Neural progenitor cell (in vitro differentiated cells): ENCODE measurements at regions not wholly inside any gene's neighbourhood (a gene's known extent, or its start where the extent isn't known, plus 50 kb on each side); places are given as distances from the start of the nearest gene placed in this dataset.

Source experiments
- DNase-seq: peaks from one replicate; pipeline ENCODE4 v3.0.0-alpha.2; 2016; ENCODE audit warnings: low spot score
- H2AFZ ChIP-seq: fragments of 200-600 bp; sonication (generic); replicated peaks from 2 replicates; pipeline ENCODE4 v1.6.1; 2016; ENCODE audit warnings: antibody characterized with exemption
- H3F3A ChIP-seq: fragments of 200-600 bp; sonication (generic); 2 replicates; pipeline ENCODE4 v1.6.1; 2016; ENCODE audit warnings: antibody characterized with exemption, low read depth
- H3K27ac ChIP-seq: fragments of 200-600 bp; sonication (generic); 2 replicates; pipeline ENCODE4 v1.5.1; 2016; ENCODE audit warnings: mild to moderate bottlenecking
- H3K27me3 ChIP-seq: fragments of 200-600 bp; sonication (generic); 2 replicates; pipeline ENCODE4 v1.6.1; 2016; ENCODE audit warnings: mild to moderate bottlenecking, moderate library complexity
- H3K36me3 ChIP-seq: fragments of 200-600 bp; sonication (generic); 2 replicates; pipeline ENCODE4 v1.5.1; 2016
- H3K4me1 ChIP-seq: fragments of 200-600 bp; sonication (generic); 2 replicates; pipeline ENCODE4 v1.6.1; 2016; ENCODE audit warnings: mixed run types
- H3K4me2 ChIP-seq: fragments of 200-600 bp; sonication (generic); 2 replicates; pipeline ENCODE4 v1.6.1; 2016
- H3K4me3 ChIP-seq: fragments of 200-600 bp; sonication (generic); 2 replicates; pipeline ENCODE4 v1.5.1; 2016
- H3K79me2 ChIP-seq: fragments of 200-600 bp; sonication (generic); 2 replicates; pipeline ENCODE4 v1.6.1; 2016; ENCODE audit warnings: low read depth
- H3K9ac ChIP-seq: fragments of 200-600 bp; sonication (generic); 2 replicates; pipeline ENCODE4 v1.6.1; 2016
- H3K9me3 ChIP-seq: fragments of 200-600 bp; sonication (generic); 2 replicates; pipeline ENCODE4 v1.5.1; 2016; ENCODE audit warnings: low read depth
- H4K20me1 ChIP-seq: fragments of 200-600 bp; sonication (generic); 2 replicates; pipeline ENCODE4 v1.6.1; 2016; ENCODE audit warnings: low read depth
- H3K27ac Mint-ChIP-seq: 3 replicates; pipeline ENCODE4 v1.8.0; 2021; ENCODE audit warnings: mixed read lengths
- H3K27me3 Mint-ChIP-seq: 2 replicates; pipeline ENCODE4 v1.8.0; 2022; ENCODE audit warnings: low read depth, mild to moderate bottlenecking, inconsistent platforms, moderate library complexity, mixed read lengths; ENCODE audit not compliant: insufficient read depth
- H3K36me3 Mint-ChIP-seq: 3 replicates; pipeline ENCODE4 v1.8.0; 2021; ENCODE audit warnings: mixed read lengths
- H3K4me1 Mint-ChIP-seq: 3 replicates; pipeline ENCODE4 v1.8.0; 2021; ENCODE audit warnings: mixed read lengths
- H3K4me3 Mint-ChIP-seq: 3 replicates; pipeline ENCODE4 v1.8.0; 2021; ENCODE audit warnings: mild to moderate bottlenecking, moderate library complexity, mixed read lengths
- H3K9me3 Mint-ChIP-seq: 3 replicates; pipeline ENCODE4 v1.8.0; 2020; ENCODE audit warnings: mixed read lengths
- CTCF ChIP-seq: fragments of 200-600 bp; sonication (generic); IDR thresholded peaks from 2 replicates; pipeline ENCODE4 v1.5.1; 2017; ENCODE audit warnings: antibody characterized with exemption, mild to moderate bottlenecking
- EZH2 ChIP-seq: fragments of 200-600 bp; sonication (generic); IDR thresholded peaks from 2 replicates; pipeline ENCODE4 v1.6.1; 2017; ENCODE audit warnings: antibody characterized with exemption, mild to moderate bottlenecking, moderate library complexity
- EZH2phosphoT487 ChIP-seq: fragments of 200-600 bp; sonication (generic); IDR thresholded peaks from 2 replicates; pipeline ENCODE4 v1.6.1; 2017; ENCODE audit warnings: antibody characterized with exemption

GRCh38 chr12:19780460-19780859 lies 341.2 kb downstream of the AEBP2 start:
- TF ChIP-seq EZH2 (no peak), CTCF (no peak), EZH2phosphoT487 (no peak)
- Histone ChIP-seq H4K20me1 (no peaks in the 10 kb centered on the region), H3K4me3 (no peak overlapping the region), H3K27me3 (no peaks in the 10 kb centered on the region), H3K4me1 (peaks cover 13% of the 10 kb centered on the region), H3K79me2 (no peaks in the 10 kb centered on the region), H2AFZ (peak overlapping the region; percentile 88), H3K4me2 (no peak overlapping the region), H3K9ac (no peak overlapping the region), H3K27ac (no peak overlapping the region), H3K36me3 (no peaks in the 10 kb centered on the region), H3F3A (no peaks in the 10 kb centered on the region), H3K9me3 (no peaks in the 10 kb centered on the region)
- Mint-ChIP-seq H3K4me1 (peaks cover 5% of the 10 kb centered on the region), H3K27me3 (no peaks in the 10 kb centered on the region), H3K9me3 (peaks cover 7% of the 10 kb centered on the region), H3K27ac (no peak overlapping the region), H3K4me3 (no peak overlapping the region), H3K36me3 (no peaks in the 10 kb centered on the region)
- no peak for DNase-seq

GRCh38 chr12:19783547-19784444 lies 344.5 kb downstream of the AEBP2 start:
- peak overlapping the region; percentile 55 for H3K27ac Mint-ChIP-seq
- H3K4me2 ChIP-seq = no peak overlapping the region

GRCh38 chr12:19792028-19792427 lies 352.7 kb downstream of the AEBP2 start:
- Mint-ChIP-seq H3K27me3 (no peaks in the 10 kb centered on the region), H3K4me1 (no peaks in the 10 kb centered on the region), H3K4me3 (no peak overlapping the region), H3K36me3 (no peaks in the 10 kb centered on the region), H3K9me3 (peaks cover 3% of the 10 kb centered on the region), H3K27ac (no peak overlapping the region)
- Histone ChIP-seq H3K4me3 (no peak overlapping the region), H3K27ac (no peak overlapping the region), H3F3A (no peaks in the 10 kb centered on the region), H3K4me1 (no peaks in the 10 kb centered on the region), H2AFZ (no peak overlapping the region), H3K79me2 (no peaks in the 10 kb centered on the region), H3K4me2 (no peak overlapping the region), H3K9ac (no peak overlapping the region), H3K9me3 (no peaks in the 10 kb centered on the region), H3K27me3 (no peaks in the 10 kb centered on the region), H4K20me1 (no peaks in the 10 kb centered on the region), H3K36me3 (no peaks in the 10 kb centered on the region)
- DNase-seq = no peak
- TF ChIP-seq EZH2 (no peak), CTCF (no peak), EZH2phosphoT487 (no peak)

More at GRCh38 chr12:19783547-19784444, 344.5 kb downstream of the AEBP2 start:
- Histone ChIP-seq H2AFZ (peak overlapping the region; percentile 96), H3K27ac (no peak overlapping the region), H3K4me3 (no peak overlapping the region), H3K4me1 (peaks cover 13% of the 10 kb centered on the region), H3F3A (no peaks in the 10 kb centered on the region), H3K9ac (no peak overlapping the region), H3K27me3 (no peaks in the 10 kb centered on the region), H3K79me2 (no peaks in the 10 kb centered on the region), H3K36me3 (no peaks in the 10 kb centered on the region), H3K9me3 (no peaks in the 10 kb centered on the region), H4K20me1 (no peaks in the 10 kb centered on the region)
- Mint-ChIP-seq H3K27me3 (no peaks in the 10 kb centered on the region), H3K9me3 (peaks cover 13% of the 10 kb centered on the region), H3K4me3 (no peak overlapping the region), H3K4me1 (peaks cover 5% of the 10 kb centered on the region), H3K36me3 (no peaks in the 10 kb centered on the region)
- DNase-seq = peak; percentile 44
- no peak for TF ChIP-seq CTCF
- TF ChIP-seq EZH2phosphoT487 = no peak
- TF ChIP-seq EZH2 = no peak
